Stimulated activated naive CD8-positive, alpha-beta T cell treated with anti-CD3 and anti-CD28 coated beads, Interleukin-15, Interleukin-2, amounts not matched to agents 100 ng/mL and 50 ng/mL, for 24 hours (primary cell): ENCODE measurements at regions not wholly inside any gene's neighbourhood (a gene's known extent, or its start where the extent isn't known, plus 50 kb on each side); places are given as distances from the start of the nearest gene placed in this dataset.

Source experiments
- H3K27ac Mint-ChIP-seq: one replicate; pipeline ENCODE4 v1.8.0; 2021; ENCODE audit warnings: mild to moderate bottlenecking, mixed read lengths
- H3K27me3 Mint-ChIP-seq: one replicate; pipeline ENCODE4 v1.8.0; 2021; ENCODE audit warnings: mixed read lengths
- H3K36me3 Mint-ChIP-seq: one replicate; pipeline ENCODE4 v1.8.0; 2021; ENCODE audit warnings: low read depth, mixed read lengths
- H3K4me1 Mint-ChIP-seq: one replicate; pipeline ENCODE4 v1.8.0; 2021; ENCODE audit warnings: low read depth, mixed read lengths
- H3K4me3 Mint-ChIP-seq: one replicate; pipeline ENCODE4 v1.8.0; 2021; ENCODE audit warnings: mild to moderate bottlenecking, mixed read lengths
- H3K9me3 Mint-ChIP-seq: one replicate; pipeline ENCODE4 v1.8.0; 2021; ENCODE audit warnings: mixed read lengths

- no peaks in the 10 kb centered on the region for H3K27me3 Mint-ChIP-seq
- no peak overlapping the region for H3K4me3 Mint-ChIP-seq
- H3K9me3 Mint-ChIP-seq: no peaks in the 10 kb centered on the region
- no peaks in the 10 kb centered on the region for H3K36me3 Mint-ChIP-seq
- no peaks in the 10 kb centered on the region for H3K4me1 Mint-ChIP-seq
- no peak overlapping the region for H3K27ac Mint-ChIP-seq
Measured at GRCh38 chr2:147467441-147467840, 377.4 kb upstream of the ACVR2A start.

GRCh38 chr2:147464737-147465357 lies 380.0 kb upstream of the ACVR2A start:
- H3K4me3 Mint-ChIP-seq: no peak overlapping the region
- H3K27ac Mint-ChIP-seq: no peak overlapping the region
- no peaks in the 10 kb centered on the region for H3K4me1 Mint-ChIP-seq
- no peaks in the 10 kb centered on the region for H3K36me3 Mint-ChIP-seq
- no peaks in the 10 kb centered on the region for H3K27me3 Mint-ChIP-seq
- H3K9me3 Mint-ChIP-seq: no peaks in the 10 kb centered on the region

DNA sequence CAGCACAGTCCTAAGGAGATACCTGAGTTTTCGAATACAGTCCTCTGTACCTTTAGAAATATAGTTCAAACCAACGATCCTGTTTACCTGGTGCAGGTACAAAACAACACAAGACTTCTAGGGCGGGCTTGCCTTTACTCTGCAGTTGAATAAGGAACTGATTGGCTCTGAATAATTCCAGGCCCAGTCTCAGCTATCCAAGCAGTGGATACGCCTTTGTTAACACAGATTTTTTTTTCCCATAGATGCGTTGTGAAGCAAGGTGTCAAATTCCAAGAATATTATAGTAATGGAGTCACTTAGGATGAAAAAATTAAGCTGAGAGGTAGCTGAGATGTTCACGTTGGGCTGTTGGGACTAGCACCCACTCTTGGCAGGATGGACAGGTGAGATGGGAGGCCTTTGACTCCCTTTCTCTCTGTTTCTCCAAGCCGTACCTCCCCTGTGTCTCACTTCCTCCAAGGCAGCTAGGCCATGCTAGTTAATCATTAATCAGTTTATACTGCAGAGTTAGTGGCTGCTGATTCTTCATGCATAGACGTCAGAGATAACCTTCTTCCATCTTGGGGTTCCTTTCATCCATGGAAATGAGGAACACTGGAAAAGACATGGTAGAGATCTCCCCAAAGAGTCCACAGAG lies 380.8 kb upstream of the ACVR2A start:
- no peak overlapping the region for H3K27ac Mint-ChIP-seq

DNA sequence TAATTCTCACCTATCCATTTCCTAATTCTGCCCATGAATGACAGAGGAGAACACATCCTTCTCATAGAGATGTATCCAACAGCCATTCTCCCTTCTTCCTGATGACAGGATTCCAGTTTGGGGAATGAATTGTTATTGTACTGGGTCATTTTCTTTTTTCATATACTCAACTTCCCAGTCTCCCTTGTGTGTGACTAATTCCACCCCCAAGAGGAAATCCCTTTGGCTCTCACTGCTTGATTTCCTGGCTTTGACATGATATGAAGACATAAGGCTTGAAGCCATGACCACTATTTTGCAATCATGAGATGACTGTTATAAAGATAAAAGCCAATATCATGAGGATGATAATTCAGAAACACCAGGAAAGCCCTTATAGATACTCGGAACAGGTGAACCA lies 384.7 kb upstream of the ACVR2A start:
- Mint-ChIP-seq H3K4me1 (no peaks in the 10 kb centered on the region), H3K36me3 (no peaks in the 10 kb centered on the region), H3K27ac (no peak overlapping the region), H3K9me3 (no peaks in the 10 kb centered on the region), H3K27me3 (no peaks in the 10 kb centered on the region), H3K4me3 (no peak overlapping the region)

More for the DNA sequence above, 380.8 kb upstream of the ACVR2A start:
- H3K4me1 Mint-ChIP-seq: no peaks in the 10 kb centered on the region
- H3K4me3 Mint-ChIP-seq: no peak overlapping the region
- no peaks in the 10 kb centered on the region for H3K27me3 Mint-ChIP-seq
- no peaks in the 10 kb centered on the region for H3K9me3 Mint-ChIP-seq
- no peaks in the 10 kb centered on the region for H3K36me3 Mint-ChIP-seq

GRCh38 chr2:147456779-147457178 lies 388.1 kb upstream of the ACVR2A start:
- H3K36me3 Mint-ChIP-seq: no peaks in the 10 kb centered on the region
- H3K4me3 Mint-ChIP-seq: no peak overlapping the region
- H3K27me3 Mint-ChIP-seq: no peaks in the 10 kb centered on the region
- H3K27ac Mint-ChIP-seq: no peak overlapping the region
- H3K4me1 Mint-ChIP-seq: no peaks in the 10 kb centered on the region
- no peaks in the 10 kb centered on the region for H3K9me3 Mint-ChIP-seq

DNA sequence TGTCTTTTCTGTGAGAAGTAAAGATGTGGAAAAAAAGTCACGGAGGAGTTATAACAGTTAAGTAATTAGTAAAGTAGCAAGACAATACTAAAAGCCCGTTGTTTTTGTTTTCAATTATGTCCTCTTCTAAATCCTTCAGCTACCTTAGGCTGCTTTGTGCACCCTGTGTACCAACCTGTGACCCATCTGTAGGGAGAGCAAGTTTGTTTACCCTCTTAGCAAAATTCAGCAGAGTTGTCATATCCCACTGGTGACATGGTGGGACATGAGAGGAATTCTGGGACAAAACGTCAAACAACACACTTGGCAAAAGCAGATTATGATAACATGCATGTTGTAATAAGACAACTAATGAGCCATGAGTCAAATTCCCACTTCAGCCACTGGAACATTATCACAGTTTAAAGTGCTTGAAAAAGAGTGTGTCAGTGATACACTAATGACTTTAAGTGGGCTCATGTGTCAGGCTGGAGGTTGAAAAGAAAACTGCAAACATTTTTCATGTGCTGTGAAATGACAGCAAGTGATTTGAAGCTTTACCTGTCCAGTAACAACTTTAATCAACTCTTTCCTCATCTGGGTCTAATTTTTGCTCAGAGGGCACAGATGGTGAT lies 392.8 kb upstream of the ACVR2A start:
- no peaks in the 10 kb centered on the region for H3K27me3 Mint-ChIP-seq
- peaks cover 3% of the 10 kb centered on the region for H3K4me1 Mint-ChIP-seq
- H3K36me3 Mint-ChIP-seq: no peaks in the 10 kb centered on the region
- no peak overlapping the region for H3K4me3 Mint-ChIP-seq
- no peaks in the 10 kb centered on the region for H3K9me3 Mint-ChIP-seq
- no peak overlapping the region for H3K27ac Mint-ChIP-seq

DNA sequence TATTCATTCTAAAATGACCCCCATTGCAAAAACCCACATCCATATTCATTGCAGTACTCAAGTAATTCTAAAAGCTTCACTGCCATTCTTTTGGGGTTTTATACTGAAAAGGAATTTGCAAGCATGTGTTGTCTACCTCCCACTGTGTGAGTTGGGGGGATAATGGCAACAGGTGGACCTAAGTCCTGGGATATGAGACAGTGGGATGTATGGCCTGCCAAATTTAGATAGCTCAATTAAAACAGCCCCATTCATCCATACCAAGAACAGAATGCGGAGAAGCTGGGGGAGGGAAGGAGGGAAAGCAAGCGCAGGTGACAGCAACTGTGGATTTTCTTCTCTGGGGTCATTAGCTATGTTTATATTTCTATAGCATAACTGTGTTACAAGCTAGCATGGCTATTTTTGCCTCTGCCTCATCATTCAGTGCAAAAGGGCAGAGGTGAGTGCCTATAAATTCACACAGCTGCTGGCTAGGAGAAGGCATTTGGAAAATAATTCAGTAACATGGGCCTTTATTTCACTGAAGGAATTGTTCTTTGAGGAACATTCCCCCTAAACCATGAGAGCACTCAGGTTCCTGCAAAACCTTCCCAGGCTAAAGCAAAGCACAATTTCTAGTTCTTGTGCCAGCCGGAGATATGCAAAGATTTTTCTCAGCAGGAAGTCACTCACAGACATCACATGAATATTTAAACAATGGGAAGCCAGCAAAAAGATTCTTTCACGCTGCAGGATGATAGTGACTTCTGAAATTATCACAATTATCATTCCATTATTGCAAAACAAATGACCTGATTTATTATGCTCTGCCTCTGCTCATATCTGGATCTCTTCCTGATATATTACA lies 393.9 kb upstream of the ACVR2A start:
- no peaks in the 10 kb centered on the region for H3K27me3 Mint-ChIP-seq
- no peak overlapping the region for H3K4me3 Mint-ChIP-seq
- H3K4me1 Mint-ChIP-seq: peaks cover 3% of the 10 kb centered on the region
- no peaks in the 10 kb centered on the region for H3K36me3 Mint-ChIP-seq
- peaks cover 2% of the 10 kb centered on the region for H3K9me3 Mint-ChIP-seq
- no peak overlapping the region for H3K27ac Mint-ChIP-seq

DNA sequence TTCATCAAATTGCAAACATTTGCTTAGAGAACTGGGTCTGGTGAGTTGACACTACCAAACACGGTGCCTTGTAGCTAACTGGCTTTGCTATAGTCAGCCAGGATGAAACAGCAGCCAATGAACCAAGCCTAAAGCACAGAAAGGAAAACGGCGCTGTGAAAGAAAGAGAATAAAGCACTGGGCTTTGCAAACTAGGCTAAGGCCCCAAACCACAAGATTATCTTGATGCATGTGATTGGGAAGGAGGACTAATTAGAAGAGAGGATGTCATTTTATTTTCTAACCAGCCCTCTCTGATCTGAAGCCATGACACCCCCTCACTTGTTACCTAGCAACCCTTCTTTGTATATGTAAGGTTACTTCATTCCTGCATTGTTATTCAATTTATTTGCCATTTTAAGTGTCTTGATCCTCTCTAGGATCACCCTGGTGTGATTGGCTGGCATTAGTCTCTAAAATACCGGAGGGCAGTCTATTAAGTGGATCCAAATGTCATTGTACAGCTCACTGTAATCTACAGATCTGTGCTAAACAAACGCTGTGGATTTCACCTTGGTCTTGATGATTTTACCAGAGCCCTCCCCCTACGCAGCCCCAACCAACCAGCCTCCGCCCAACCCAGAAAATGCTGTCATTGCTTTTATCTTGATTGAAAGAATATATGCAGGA lies 395.4 kb upstream of the ACVR2A start:
- Mint-ChIP-seq H3K9me3 (peaks cover 4% of the 10 kb centered on the region), H3K36me3 (no peaks in the 10 kb centered on the region), H3K27me3 (no peaks in the 10 kb centered on the region), H3K4me3 (no peak overlapping the region), H3K27ac (no peak overlapping the region), H3K4me1 (peaks cover 3% of the 10 kb centered on the region)

DNA sequence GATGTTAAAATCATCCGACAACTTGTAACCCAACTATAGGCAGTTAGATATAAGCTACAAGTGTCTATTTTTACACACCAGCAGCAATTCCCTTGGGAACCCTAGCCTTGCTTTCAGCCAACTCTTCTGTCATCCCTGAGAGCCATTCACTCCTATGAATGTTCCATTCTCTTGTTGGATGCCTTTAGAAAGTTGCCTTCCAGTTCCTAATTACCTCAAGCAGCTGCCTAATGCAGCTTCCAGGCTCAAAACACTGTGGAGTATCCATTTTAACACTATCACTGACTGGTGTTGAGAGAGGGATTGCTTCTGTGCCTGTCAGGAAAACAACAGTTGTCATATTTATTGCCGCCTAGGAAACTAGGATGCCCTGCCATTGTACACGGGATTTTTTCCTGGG lies 402.0 kb upstream of the ACVR2A start:
- Mint-ChIP-seq H3K9me3 (peaks cover 4% of the 10 kb centered on the region), H3K27me3 (no peaks in the 10 kb centered on the region), H3K4me1 (no peaks in the 10 kb centered on the region), H3K27ac (no peak overlapping the region), H3K36me3 (no peaks in the 10 kb centered on the region), H3K4me3 (no peak overlapping the region)

GRCh38 chr2:147441182-147441581 lies 403.6 kb upstream of the ACVR2A start:
- Mint-ChIP-seq H3K36me3 (no peaks in the 10 kb centered on the region), H3K4me3 (no peak overlapping the region), H3K9me3 (peaks cover 4% of the 10 kb centered on the region), H3K27me3 (no peaks in the 10 kb centered on the region), H3K27ac (no peak overlapping the region), H3K4me1 (no peaks in the 10 kb centered on the region)

GRCh38 chr2:147440734-147441133 lies 404.1 kb upstream of the ACVR2A start:
- Mint-ChIP-seq H3K27ac (no peak overlapping the region), H3K27me3 (no peaks in the 10 kb centered on the region), H3K9me3 (peaks cover under 1% of the 10 kb centered on the region), H3K4me3 (no peak overlapping the region), H3K4me1 (no peaks in the 10 kb centered on the region), H3K36me3 (no peaks in the 10 kb centered on the region)

GRCh38 chr2:147439986-147440385 lies 404.8 kb upstream of the ACVR2A start:
- Mint-ChIP-seq H3K4me3 (no peak overlapping the region), H3K27ac (no peak overlapping the region), H3K27me3 (no peaks in the 10 kb centered on the region), H3K4me1 (no peaks in the 10 kb centered on the region), H3K36me3 (no peaks in the 10 kb centered on the region), H3K9me3 (no peaks in the 10 kb centered on the region)

- Mint-ChIP-seq H3K27me3 (no peaks in the 10 kb centered on the region), H3K9me3 (no peaks in the 10 kb centered on the region), H3K4me3 (no peak overlapping the region), H3K27ac (no peak overlapping the region), H3K36me3 (no peaks in the 10 kb centered on the region), H3K4me1 (no peaks in the 10 kb centered on the region)
Measured at GRCh38 chr2:147438882-147439281, 405.9 kb upstream of the ACVR2A start.

DNA sequence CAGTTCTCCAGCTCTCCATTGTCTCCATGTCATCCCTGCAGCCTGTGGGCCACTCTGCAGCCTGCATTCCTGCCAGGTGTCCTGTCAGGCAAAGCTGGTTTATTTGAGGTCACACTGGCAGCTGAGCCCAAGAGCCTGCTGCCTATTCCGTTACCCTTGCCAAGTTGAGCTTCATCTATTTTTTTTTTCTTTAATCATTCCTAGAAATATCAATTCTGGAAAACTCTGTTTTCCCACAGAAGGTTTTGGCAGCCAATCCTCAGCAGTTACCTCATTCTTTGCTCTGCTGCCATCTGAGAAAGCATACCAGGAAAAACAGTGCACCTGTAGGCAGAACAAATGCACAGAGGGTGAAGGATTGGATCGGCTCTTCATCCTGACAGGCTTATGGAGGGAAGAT lies 411.0 kb upstream of the ACVR2A start:
- no peak overlapping the region for H3K27ac Mint-ChIP-seq
- no peaks in the 10 kb centered on the region for H3K4me1 Mint-ChIP-seq
- no peak overlapping the region for H3K4me3 Mint-ChIP-seq
- no peaks in the 10 kb centered on the region for H3K9me3 Mint-ChIP-seq
- no peaks in the 10 kb centered on the region for H3K36me3 Mint-ChIP-seq
- H3K27me3 Mint-ChIP-seq: no peaks in the 10 kb centered on the region

GRCh38 chr2:147430408-147430807 lies 414.4 kb upstream of the ACVR2A start:
- H3K27ac Mint-ChIP-seq: no peak overlapping the region
- H3K9me3 Mint-ChIP-seq: no peaks in the 10 kb centered on the region
- no peak overlapping the region for H3K4me3 Mint-ChIP-seq
- H3K36me3 Mint-ChIP-seq: no peaks in the 10 kb centered on the region
- H3K4me1 Mint-ChIP-seq: no peaks in the 10 kb centered on the region
- H3K27me3 Mint-ChIP-seq: no peaks in the 10 kb centered on the region
